Panc1 (cell line): ENCODE measurements at regions not wholly inside any gene's neighbourhood (a gene's known extent, or its start where the extent isn't known, plus 50 kb on each side); places are given as distances from the start of the nearest gene placed in this dataset.

ENCODE experiments used
- ATAC-seq: fragments of 200-7000 bp; cut with Tn5 transposase; 2 replicates; pipeline ENCODE4 v1.9.1; 2020; ENCODE audit warnings: mild to moderate bottlenecking, moderate library complexity
- BruUV-seq: library from RNA; stranded (reverse); fragments of 400-500 nt; replicated peaks from 2 replicates; lab custom pipeline; 2021; lab: Mats Ljungman, UMichigan
- CTCF ChIA-PET: fragments of 300-600 bp; sonication (Branson Sonifier 250); formaldehyde crosslinking; loops from one replicate; lab custom pipeline; 2022; ENCODE audit warnings: antibody characterized with exemption; lab: Charles Lee
- POLR2A ChIA-PET: fragments of 300-600 bp; sonication (Branson Sonifier 250); formaldehyde crosslinking; loops from one replicate; lab custom pipeline; 2022; ENCODE audit warnings: antibody characterized with exemption; lab: Charles Lee
- DNase-seq: peaks from one replicate; pipeline ENCODE4 v3.0.0-alpha.2; 2010; ENCODE audit warnings: low read depth, low spot score
- H3K27ac ChIP-seq: 2 replicates; pipeline ENCODE4 v1.5.1; 2011; ENCODE audit warnings: mild to moderate bottlenecking, low read length, inconsistent platforms
- H3K27me3 ChIP-seq: fragments of 200-500 bp; sonication (Bioruptor generic); 2 replicates; pipeline ENCODE4 v1.6.0; 2014; ENCODE audit warnings: low read length, inconsistent platforms; ENCODE audit not compliant: control insufficient read depth, insufficient read depth
- H3K36me3 ChIP-seq: fragments of 200-500 bp; sonication (Bioruptor generic); 2 replicates; pipeline ENCODE4 v1.5.1; 2014; ENCODE audit warnings: inconsistent platforms, mild to moderate bottlenecking, low read length, moderate library complexity; ENCODE audit not compliant: control insufficient read depth, insufficient read depth
- H3K4me1 ChIP-seq: 2 replicates; pipeline ENCODE4 v1.5.1; 2011; ENCODE audit warnings: inconsistent platforms, mild to moderate bottlenecking, low read length, moderate library complexity; ENCODE audit not compliant: control insufficient read depth, insufficient read depth
- H3K4me3 ChIP-seq, 2 experiments: 2 replicates each; pipeline ENCODE4 v1.5.1; 2011 to 2012; ENCODE audit warnings: low read depth in 2 of 2, low read length in 2 of 2, mild to moderate bottlenecking in 2 of 2, inconsistent platforms in 1 of 2, moderate library complexity in 1 of 2
- H3K9me3 ChIP-seq: fragments of 200-500 bp; sonication (Bioruptor generic); 2 replicates; pipeline ENCODE4 v1.5.1; 2014; ENCODE audit warnings: low read depth, mild to moderate bottlenecking, inconsistent platforms, low read length, moderate library complexity; ENCODE audit not compliant: control insufficient read depth, insufficient read depth
- CTCF ChIP-seq: fragments of 450-650 bp; IDR thresholded peaks from 2 replicates; pipeline ENCODE4 v1.5.1; 2017; ENCODE audit warnings: mild to moderate bottlenecking
- POLR2AphosphoS5 ChIP-seq: IDR thresholded peaks from 2 replicates; pipeline ENCODE4 v1.6.1; 2012; ENCODE audit warnings: mild to moderate bottlenecking, low read depth, low read length, moderate library complexity
- REST ChIP-seq, 2 experiments: IDR thresholded peaks; 2 replicates each; pipeline ENCODE4 v1.6.1; 2011 to 2012; ENCODE audit warnings: low read depth in 2 of 2, control low read depth in 1 of 2, low read length in 1 of 2, mild to moderate bottlenecking in 1 of 2, moderate library complexity in 1 of 2; ENCODE audit not compliant: insufficient read depth in 1 of 2
- SIN3A ChIP-seq: IDR thresholded peaks from 2 replicates; pipeline ENCODE4 v1.6.1; 2012; ENCODE audit warnings: low read depth, mild to moderate bottlenecking, low read length, moderate library complexity, borderline replicate concordance; ENCODE audit not compliant: insufficient read depth
- TCF7L2 ChIP-seq: IDR thresholded peaks from 2 replicates; pipeline ENCODE4 v1.6.1; 2011; ENCODE audit warnings: mild to moderate bottlenecking, low read depth, low read length, inconsistent platforms
- in situ Hi-C: cut with HindIII; loops from 2 replicates; pipeline ENCODE4 v1.10.0; 2016; ENCODE audit warnings: low sequenced_read_pairs, low pct_unique_long_range_greater_than_20kb
- intact Hi-C: fragments of 100-400 bp; cut with micrococcal nuclease; formaldehyde crosslinking; loops from one replicate; pipeline ENCODE4 v1.10.0; 2022; ENCODE audit not compliant: unreplicated experiment

- POLR2A ChIA-PET: no interaction called here
- in situ Hi-C loops: no loop called here
- no peaks in the 10 kb centered on the region for H3K4me1 ChIP-seq
- CTCF ChIA-PET: no interaction called here
- no peaks in the 10 kb centered on the region for H3K36me3 ChIP-seq
- H3K9me3 ChIP-seq: no peaks in the 10 kb centered on the region
- intact Hi-C loops: no loop called here
- BruUV-seq: no TSS peak
- ATAC-seq: no peak
- H3K4me3 ChIP-seq: no peak overlapping the region
- no peaks in the 10 kb centered on the region for H3K27me3 ChIP-seq
- TF ChIP-seq TCF7L2: no peak
- TF ChIP-seq CTCF: no peak
- TF ChIP-seq POLR2AphosphoS5: no peak
- no peak for TF ChIP-seq REST (IDR thresholded peaks at IDR 0.05; ENCODE audit: insufficient read depth in 1 of 2, low read depth in 2 of 2, low read length in 1 of 2)
- TF ChIP-seq SIN3A: no peak
- no peak overlapping the region for H3K27ac ChIP-seq
- DNase-seq: no peak
These were observed 178.3 kb downstream of the FBXO8 start for GRCh38 chr4:174105202-174105601.

- H3K9me3 ChIP-seq: no peaks in the 10 kb centered on the region
- no TSS peak for BruUV-seq
- H3K27ac ChIP-seq: no peak overlapping the region
- intact Hi-C loops: no loop called here
- POLR2A ChIA-PET: no interaction called here
- no peak for ATAC-seq
- CTCF ChIA-PET: no interaction called here
- TF ChIP-seq TCF7L2: no peak
- TF ChIP-seq CTCF: no peak
- no peak for TF ChIP-seq SIN3A
- no peak for TF ChIP-seq POLR2AphosphoS5
- TF ChIP-seq REST (IDR thresholded peaks at IDR 0.05; ENCODE audit: insufficient read depth in 1 of 2, low read depth in 2 of 2, low read length in 1 of 2): no peak
- H3K4me1 ChIP-seq: no peaks in the 10 kb centered on the region
- H3K4me3 ChIP-seq: no peak overlapping the region
- in situ Hi-C loops: no loop called here
- H3K27me3 ChIP-seq: no peaks in the 10 kb centered on the region
- no peak for DNase-seq
- no peaks in the 10 kb centered on the region for H3K36me3 ChIP-seq
These were observed 182.6 kb downstream of the FBXO8 start for GRCh38 chr4:174100910-174101309.
